NCI-H345 (cell line): ENCODE measurements at regions not wholly inside any gene's neighbourhood (a gene's known extent, or its start where the extent isn't known, plus 50 kb on each side); places are given as distances from the start of the nearest gene placed in this dataset.
"Not testable (repeated sequence)": the region's sequence is repeated elsewhere in the genome, so short reads cannot be mapped to it uniquely, and the experiment has no call there.

Experiments
- DNase-seq: peaks from one replicate; lab custom pipeline; 2025; lab: John Stamatoyannopoulos, UW

DNA sequence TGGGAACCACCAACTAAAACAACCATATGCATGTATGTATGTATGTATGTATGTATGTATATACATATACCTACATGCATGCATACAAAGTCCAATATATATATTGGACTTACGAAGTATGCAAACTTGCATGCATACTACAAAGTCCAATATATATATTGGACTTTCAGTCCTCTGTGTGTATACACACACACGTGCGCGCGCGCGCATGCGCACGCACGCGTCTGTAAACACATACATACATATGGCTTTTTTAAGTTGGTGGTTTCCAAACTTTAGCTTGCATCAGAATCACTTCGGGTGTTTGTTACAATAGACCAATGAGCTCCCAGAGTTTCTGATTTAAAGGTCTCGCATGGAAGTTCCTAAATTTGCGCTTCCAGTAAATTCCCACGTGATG is 197.5 kb upstream of the C1orf87 start:
- DNase-seq: no peak

- DNase-seq: no peak
Observed at GRCh38 chr1:60268451-60268850, 194.9 kb upstream of the C1orf87 start.

DNA sequence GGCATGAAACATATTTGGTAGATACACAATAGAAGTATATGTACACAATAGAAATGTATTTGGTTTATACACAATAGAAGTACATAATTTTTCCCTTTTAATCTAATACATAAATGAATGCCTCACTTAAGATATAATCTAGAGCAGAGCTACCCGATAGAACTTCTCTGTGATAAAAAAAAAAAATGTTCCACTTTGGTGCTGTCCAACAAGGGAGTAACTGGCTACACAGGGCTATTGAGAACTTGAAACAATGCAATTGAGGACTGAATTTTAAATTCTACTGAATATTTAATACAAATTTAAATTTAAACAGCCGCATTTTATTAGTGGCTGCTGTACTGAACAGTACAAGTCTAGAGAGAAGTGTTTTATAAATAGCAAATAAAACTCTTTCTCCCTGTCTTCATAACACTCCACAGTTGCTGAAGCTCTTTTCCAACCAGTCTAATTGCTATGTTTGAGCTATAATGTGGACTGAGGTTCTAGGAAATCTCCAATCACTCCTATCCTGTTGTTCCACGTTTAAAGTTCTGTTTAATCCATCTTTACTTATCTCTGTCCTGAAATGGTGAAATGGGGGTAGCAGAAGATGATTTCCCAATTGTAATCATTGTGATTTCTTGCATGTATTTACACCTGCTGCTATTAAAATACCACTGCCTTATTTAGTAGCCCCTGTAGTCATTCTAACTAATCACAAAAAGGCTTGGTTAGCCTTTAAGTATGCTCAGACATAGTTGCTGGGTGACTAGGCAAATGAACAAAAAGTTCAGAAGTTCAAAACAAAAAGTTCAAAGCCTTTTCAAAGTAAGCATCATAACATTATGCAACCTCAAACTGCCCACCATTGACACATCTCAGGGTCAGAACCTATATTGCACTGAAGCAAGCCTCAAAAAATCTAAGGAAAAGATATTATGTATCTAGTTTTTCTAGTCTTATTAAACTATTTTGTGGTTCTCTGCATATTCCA is 192.3 kb upstream of the C1orf87 start:
- DNase-seq: no peak

DNA sequence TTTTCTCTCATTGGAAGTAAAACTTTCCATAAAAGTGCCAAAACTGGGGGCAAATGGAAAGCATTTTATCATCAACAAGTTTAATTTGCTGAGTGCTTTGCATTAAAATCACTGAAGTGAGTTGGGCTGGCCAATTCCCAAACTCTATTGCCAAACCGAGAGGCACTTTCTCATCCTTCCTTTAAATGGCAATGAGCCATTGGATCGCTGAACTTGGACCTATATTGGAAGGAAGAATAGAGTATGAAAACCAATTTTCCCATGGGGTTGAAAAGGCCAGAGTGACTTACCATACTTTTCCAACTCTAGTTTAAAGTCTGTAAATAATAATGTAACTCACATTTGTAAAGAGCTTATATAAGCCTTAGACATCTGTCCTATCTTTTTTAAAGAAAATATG is 189.1 kb upstream of the C1orf87 start:
- DNase-seq: no peak

DNA sequence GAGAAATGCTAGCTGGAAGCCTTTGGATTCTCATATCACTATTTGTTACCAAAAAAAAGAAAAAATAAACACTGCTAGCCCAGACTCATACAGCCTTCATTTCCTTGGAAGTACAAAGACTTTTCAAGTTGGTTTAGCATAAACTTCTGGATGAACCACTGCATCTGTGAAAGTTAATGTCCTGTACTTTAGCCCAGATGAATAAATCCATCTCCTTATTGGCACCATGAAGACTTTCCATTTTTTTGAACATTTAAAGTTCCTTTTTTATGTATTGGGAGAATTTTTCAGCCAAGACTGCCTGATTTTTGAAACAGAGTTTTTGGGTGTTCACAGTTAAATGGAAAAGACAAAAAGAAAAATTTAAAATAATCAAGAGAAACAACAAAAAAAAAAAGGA is 184.0 kb upstream of the C1orf87 start:
- no peak for DNase-seq

DNA sequence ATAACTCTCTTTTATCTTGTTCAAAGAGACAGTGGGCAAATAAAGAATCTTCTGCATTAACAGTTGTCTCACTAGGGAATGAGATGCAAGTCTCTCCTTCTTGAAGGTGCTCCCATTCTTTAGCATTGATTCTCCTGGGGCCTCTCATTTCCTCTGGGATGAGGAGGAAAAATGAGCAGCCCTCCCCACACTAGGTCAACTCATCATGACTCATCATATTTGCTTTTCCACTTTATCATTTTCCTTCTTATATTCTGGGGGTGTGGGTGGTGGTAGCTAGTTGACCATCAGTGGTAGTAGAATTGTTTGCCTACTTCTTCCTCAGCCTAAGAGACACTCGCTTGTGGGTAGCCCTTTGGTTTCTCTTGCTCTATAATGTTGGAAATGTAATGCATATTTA is 182.0 kb upstream of the C1orf87 start:
- no peak for DNase-seq

DNA sequence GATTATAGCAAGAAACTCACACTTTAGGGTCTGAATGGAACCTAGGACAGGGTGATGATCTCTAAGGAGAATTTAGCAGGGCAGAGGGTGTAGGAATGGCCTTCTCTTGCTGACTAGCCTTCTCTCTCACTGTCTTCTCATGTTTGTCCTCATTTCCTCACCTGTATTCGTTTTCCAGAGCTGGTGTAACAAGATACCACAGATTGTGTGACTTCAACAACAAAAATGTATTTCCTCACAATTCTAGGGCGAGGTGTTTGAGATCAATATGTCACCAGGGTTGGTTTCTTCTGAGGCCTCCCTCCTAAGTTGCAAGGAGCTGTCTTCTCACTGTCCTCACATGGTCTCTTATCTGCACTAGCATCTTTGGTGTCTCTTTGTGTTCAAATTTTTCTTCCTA is 177.9 kb upstream of the C1orf87 start:
- DNase-seq: no peak

DNA sequence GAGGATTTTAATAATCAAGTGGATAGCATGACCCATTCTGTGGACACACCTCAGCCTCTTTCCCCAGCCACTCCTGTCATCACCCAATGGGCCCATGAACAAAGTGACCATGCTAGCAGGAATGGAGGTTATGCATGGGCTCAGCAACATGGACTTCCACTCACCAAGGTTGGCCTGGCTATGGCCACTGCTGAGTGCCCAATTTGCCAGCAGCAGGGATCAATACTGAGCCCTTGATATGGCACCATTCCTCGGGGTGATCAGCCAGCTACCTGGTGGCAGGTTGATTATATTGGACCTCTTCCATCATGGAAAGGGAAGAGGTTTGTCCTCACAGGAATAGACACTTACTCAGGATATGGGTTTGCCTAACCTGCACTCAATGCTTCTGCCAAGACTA is 173.9 kb upstream of the C1orf87 start:
- DNase-seq: not testable (repeated sequence)

GRCh38 chr1:60245324-60245723 is 171.8 kb upstream of the C1orf87 start:
- no peak for DNase-seq

DNA sequence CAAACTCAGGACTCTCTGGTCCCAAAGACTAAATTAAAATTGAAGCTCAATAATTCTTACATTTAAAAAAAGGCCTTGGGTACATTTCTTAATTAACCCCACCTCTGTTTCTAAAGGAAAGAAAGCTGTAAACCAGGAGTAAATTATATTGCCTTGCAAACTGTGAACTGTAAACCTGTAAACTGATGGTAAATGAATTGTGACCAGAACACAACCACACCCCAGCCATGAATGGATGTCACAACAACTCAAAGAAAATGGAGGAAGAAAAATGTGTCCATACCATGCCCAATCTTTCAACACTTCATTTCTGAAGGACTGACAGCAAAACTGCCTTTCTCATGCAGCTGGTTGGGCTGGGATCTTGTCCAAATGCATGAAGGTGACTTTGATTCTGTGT is 171.3 kb upstream of the C1orf87 start:
- DNase-seq: no peak

GRCh38 chr1:60235275-60235674 is 161.7 kb upstream of the C1orf87 start:
- no peak for DNase-seq

DNA sequence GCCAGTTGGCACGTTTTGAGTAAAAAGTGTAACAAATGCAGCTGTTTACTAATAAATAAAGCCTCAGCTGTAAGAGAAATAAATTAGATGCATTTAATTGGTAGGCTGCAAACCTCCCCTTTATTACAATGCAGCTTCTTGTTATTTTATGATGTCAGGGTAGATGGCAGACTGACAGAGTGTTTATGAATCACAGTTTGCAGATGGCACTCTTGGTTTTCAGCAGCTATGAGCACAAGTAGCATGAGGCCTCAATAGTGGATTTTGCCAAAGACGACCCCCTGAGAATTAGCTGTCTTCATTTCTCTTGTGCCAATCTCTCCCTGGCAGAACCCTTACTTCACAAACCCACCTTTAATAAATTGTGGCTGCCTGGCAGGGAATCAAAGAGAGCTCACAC is 161.2 kb upstream of the C1orf87 start:
- no peak for DNase-seq

- no peak for DNase-seq
Observed at GRCh38 chr1:60229821-60230220, 156.3 kb upstream of the C1orf87 start.

DNA sequence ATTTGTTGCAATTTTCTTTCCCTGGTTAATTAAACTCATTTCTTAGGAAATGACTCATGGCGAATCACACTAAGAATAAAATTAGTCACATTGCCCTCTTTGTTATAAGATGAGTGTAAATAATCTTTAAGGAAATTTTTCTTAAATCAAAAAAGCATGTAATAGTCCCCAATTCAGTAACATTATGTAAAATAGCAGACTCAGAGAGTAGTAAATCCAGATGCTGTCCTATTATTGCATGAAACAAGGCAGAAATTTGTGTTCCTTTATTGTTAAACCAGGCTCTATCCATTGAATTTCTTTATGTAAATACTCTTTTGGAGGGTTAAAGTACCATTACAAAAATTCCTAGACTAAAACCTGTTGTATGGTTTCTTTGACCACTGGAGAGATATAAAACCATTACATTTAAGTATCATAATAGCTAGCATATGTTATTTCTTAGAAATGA is 154.5 kb upstream of the C1orf87 start:
- no peak for DNase-seq

- DNase-seq: no peak
Observed at GRCh38 chr1:60227601-60228000, 154.0 kb upstream of the C1orf87 start.

GRCh38 chr1:60225486-60225885 is 151.9 kb upstream of the C1orf87 start:
- DNase-seq: no peak

- no peak for DNase-seq
Observed at GRCh38 chr1:60224523-60224922, 151.0 kb upstream of the C1orf87 start.

GRCh38 chr1:60223158-60223557 is 149.6 kb upstream of the C1orf87 start:
- no peak for DNase-seq

GRCh38 chr1:60222360-60223115 is 149.0 kb upstream of the C1orf87 start:
- no peak for DNase-seq

GRCh38 chr1:60213253-60213652 is 139.7 kb upstream of the C1orf87 start:
- DNase-seq: no peak

DNA sequence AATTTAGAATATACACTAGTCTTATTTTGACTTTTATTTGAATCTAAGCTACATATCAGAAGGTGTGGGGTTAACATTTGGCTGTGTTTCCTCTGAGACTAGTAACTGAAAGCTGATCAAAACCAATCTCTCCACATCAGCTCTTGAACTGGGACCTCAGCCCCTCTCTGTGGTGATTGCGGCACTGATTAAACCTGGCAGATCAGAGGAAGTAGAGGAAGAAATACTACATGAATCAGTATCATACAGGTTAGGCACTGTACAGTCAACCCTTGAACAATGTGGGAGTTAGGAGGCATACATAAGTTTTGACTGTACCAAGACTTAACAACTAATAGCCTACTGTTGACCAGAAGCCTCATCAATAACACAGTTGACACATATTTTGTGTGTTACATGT is 122.5 kb upstream of the C1orf87 start:
- DNase-seq: no peak

GRCh38 chr1:60185684-60186083 is 112.1 kb upstream of the C1orf87 start:
- DNase-seq: no peak

DNA sequence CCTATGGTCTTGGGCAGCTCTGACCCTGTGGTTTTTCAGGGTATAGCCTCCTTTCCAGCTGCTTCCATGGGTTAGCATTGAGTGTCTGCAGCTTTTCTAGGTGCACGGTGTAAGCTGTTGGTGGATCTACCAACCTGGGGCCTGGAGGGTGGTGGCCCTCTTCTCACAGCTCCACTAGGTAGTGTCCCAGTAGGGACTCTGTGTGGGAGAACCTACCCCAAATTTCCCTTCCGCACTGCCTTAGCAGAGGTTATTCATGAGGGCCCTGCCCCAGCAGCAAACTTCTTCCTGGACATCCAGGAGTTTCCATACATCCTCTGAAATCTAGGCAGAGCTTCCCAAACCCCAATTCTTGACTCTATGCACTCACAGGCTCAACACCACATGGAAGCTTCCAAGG is 111.0 kb upstream of the C1orf87 start:
- no peak for DNase-seq
